ENCODE measurements at regions not wholly inside any gene's neighbourhood (a gene's known extent, or its start where the extent isn't known, plus 50 kb on each side); places are given as distances from the start of the nearest gene placed in this dataset.

- no peak for DNase-seq
Measured at GRCh38 chr5:61974680-61975079, 331.3 kb upstream of the KIF2A start.

GRCh38 chr5:61981886-61982285, 324.1 kb upstream of the KIF2A start:
- DNase-seq, result no peak

DNA sequence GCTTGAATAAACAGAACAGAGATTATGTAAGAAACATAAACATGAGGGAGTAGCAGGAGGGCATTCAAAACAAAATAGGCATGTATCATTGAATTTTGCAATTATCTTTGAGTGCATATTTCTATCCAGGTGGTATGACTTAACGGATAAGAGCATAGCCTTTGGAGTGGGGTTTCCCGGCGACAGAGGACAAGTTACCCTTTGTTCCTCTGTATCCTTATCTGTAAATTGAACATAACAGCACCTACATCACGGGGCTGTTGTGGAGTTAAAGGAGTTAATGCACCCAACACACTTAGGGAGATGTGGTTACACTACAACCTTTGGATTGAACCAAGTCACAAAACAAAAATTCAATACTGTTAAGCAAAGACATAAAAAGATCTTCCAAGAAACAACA, 314.6 kb upstream of the KIF2A start:
- DNase-seq, result no peak

DNA sequence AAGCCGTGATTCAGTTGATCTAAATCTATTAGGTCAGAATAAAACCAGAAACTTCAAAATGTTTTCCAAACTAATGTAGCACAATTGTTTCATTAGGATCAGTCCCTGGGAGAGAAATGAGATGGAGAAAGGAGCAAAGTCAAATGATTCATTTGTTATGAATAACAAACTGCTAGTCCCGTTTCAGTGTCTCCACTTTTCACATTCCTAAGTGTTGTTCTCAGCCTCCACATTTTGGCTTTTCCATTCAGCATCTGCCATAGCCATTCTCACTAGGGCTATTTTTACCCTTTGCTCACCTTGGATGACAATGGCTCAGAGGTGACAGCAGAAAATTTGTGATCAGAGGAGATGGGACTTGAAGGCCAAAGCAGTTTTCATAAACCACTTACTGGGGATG, 314.1 kb upstream of the KIF2A start:
- no peak for DNase-seq

DNA sequence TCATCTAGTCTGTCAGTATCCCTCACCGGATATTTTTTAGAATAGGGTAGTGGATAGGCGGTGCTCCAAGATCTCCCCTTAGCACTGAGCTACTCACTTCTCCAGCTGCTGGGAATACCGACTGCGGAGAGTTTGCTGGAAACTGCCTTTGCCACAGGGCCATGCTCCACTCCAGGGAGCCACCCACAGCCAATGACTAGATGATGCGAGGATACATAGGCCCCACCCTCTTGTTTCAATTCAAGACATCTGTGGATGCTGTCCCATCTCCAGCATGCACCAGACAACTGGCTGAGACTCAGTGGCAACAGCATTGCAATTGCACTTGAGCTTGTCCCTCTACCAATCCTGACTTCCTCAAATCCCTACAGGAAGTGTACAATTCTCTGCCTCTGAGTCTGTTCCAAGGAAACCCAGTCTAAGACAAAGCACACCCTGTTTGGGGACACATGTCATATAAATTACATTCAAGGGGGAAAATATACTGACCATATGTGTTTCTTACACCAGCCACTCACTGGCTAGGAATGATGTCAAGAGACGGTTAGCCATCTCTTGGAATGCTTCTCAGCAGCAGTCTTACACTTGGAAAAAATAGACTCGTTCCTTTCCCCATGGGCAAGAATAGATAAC, 312.6 kb upstream of the KIF2A start:
- no peak for DNase-seq

GRCh38 chr5:61994171-61994570, 311.8 kb upstream of the KIF2A start:
- no peak for DNase-seq

DNA sequence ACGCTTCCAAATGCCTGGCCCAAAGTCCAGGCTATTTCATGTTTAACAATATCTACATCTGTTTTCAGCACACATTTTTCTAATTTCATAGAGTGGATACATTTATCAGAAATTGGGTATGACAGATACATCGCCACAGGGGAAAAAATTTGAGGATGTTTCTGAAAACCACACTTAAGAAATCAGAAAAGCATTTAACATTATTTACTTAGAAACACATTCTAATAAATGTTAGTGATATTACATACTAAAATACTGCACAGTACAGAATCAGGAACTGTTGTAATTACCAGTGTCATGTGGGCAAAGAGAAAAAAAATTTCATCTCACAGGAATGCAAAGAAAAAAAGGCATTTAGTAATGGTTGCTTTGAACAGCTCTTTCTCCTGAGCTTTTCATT, 310.5 kb upstream of the KIF2A start:
- no peak for DNase-seq

DNA sequence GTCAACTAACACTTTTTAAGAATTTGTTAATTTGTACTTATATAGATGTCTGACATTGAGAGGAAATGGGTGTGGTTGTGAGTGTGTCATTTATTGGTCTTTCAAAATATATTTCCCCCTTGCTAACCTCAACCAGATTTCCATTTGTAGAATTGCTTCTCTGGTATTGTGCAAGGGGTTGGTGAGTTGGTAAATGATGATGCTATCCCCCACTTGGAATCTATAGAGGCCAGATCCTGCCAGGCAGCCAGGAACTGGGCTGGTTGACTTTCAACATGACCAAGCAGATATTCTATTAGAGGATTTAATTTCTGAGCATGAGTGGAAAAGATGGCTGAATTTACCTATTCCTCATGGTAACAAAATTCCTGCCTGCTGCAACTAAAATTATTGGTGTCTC, 306.6 kb upstream of the KIF2A start:
- no peak for DNase-seq

DNA sequence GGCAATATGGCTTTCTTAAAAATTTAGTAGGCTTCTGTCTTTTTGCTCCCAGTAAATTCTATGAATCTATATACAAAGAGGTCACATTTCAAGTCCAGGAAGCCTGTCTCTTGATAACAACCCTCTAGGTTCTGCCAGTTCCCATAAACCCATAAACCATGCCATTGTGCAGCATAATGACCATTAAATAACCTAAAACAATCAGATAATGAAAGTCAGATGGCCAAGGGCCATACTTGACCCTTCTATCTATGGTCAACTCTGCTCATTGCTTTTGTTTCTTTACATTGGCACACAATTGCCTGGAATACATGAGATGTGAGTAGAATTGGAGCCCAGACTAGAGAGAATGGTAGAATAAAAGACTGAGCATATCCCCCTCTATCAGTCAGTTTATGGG, 305.4 kb upstream of the KIF2A start:
- no peak for DNase-seq

DNA sequence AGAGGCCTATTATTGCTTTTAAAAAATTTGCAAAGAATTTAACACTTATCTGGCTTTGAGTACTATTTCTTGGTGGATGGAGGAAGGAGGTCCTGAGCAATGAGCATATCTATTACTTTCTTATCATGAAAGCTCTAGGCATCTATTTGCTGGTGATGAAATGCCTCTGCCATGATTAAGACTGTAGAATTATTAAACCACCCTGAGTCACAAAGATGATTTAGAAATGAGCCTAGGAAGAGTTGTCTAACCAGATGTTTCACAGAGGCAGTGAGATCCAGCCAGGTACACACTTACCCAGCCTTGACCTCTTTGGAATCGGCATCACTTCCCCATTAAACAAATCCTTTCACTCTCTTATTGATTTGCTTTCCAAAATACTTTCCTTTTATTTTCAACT, 304.4 kb upstream of the KIF2A start:
- DNase-seq, result no peak

DNA sequence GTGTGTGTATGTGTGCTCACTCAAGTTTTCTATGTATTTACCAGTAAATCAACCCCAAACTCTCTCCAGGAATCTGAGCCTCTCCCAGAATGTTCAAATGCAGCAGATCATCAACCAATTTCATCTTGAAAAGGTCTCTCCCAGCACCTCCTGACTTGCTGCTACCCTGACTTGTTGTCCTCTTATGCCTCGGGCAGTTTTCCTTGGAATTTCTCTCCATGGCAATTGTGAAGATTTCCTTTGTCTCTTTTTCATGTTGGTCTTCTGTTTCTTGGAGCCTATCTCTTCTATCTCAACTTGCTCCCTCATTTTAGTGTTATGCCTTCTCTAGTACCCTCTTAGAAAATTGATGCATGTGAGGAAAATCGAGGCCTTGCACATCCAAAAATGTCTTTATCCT, 303.6 kb upstream of the KIF2A start:
- no peak for DNase-seq

DNA sequence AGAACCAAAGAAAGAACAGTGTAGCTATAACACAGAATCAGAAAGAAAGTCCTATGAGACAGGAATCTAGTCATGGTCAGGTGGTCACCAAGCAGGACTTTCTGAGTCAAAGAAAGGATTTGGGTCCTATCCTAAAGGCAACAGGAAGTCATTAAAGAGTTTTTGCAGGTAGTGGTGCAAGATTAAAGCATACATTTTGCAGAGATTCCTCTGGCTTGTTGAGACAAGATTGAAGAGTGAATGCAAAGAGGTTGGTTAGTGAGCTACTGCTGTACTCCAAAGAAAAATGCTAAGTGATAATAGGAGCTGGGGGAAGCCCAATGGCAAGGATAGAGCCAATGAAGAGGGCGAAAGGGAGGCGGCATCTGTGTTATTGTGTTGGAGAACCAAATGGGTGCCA, 300.5 kb upstream of the KIF2A start:
- no peak for DNase-seq

DNA sequence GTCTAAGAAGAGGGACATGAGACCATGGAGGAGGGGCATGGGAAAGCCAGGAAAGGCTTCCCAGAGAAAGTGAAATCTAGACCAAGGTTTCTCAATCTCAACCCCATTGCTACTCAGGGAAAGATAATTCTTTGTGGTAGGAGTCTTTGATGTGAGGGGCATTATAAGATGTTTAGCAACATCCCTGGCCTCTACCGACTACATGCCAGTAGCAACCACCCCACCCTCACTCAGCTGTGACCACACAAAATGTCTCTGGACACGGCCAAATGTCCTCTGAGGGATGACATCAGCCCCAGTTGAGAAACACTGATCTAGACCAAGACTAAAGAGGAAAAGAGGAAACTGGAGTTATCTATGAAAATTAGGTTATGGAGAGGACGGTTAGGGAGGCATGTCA, 298.5 kb upstream of the KIF2A start:
- DNase-seq, result no peak

GRCh38 chr5:62011089-62011664, 294.8 kb upstream of the KIF2A start:
- DNase-seq, result no peak

- no peak for DNase-seq
Measured at GRCh38 chr5:62017092-62017491, 288.9 kb upstream of the KIF2A start.

DNA sequence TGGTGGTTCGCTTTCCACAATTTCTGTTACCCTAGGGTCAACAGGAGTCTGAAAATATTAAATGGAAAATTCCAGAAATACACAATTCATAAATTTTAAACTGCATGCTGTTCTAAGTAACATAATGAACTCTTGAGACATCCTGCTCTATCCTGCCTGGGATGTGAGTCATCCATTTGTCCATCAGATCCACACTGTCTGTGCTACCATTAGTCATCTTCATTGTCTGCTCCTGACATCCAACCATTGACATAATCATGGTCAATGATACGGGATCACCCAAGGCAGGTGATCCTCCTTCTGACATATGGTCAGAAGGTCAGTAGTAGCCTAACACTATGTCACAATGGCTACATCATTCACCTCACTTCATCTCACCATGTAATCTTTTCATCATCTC, 276.7 kb upstream of the KIF2A start:
- DNase-seq, result no peak

DNA sequence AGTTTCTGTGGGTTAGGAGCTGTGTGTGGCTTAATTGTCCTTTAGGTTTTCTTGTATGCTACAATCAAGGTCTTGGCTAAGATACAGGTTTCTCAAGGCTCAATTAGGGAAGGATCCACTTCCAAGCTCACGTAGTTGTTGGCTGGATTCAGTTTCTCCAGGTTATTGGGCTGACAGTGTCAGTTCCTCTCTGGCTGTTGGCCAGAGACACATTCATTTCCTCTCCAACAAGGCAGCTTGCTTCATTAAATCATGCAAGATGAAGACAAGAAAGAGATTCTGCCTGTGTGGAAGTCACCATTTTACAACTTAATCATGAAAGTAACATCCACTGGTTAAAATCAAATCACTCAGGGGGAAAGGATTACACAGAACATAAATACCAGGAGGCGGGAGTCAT, 275.7 kb upstream of the KIF2A start:
- no peak for DNase-seq

- no peak for DNase-seq
Measured at GRCh38 chr5:62038024-62038423, 268.0 kb upstream of the KIF2A start.

DNA sequence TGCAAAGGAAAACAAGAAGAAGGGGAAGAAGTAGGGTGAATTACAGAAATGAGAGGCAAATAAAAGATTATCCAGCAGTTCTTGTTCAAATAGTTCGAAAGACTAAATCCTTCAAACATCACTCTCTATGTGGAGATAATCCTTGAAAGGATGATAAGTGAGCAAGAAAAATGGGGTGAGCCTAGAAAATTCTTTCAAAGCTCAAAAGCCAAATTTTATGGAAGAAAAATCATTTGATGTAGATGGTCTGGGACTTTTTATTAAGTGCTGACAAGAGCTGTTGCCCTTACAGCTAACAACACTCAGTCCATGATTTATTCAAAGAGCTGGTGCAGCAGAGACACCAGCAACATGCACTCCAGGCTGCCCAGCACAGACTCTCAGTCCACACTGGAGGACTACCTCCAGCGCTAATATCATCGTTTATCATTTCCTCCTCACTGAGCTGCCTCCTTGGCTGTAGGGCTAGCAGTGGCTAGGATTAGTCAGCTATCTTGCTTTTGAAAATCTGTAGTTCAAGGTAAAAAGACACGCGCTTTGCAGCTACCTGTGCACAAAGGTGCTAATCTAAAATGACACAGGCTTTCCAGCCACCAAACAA, 264.8 kb upstream of the KIF2A start:
- no peak for DNase-seq

- DNase-seq, result no peak
Measured at GRCh38 chr5:62042007-62042406, 264.0 kb upstream of the KIF2A start.

- no peak for DNase-seq
Measured at GRCh38 chr5:62043289-62044280, 262.4 kb upstream of the KIF2A start.

GRCh38 chr5:62044989-62045388, 261.0 kb upstream of the KIF2A start:
- DNase-seq, result no peak

DNA sequence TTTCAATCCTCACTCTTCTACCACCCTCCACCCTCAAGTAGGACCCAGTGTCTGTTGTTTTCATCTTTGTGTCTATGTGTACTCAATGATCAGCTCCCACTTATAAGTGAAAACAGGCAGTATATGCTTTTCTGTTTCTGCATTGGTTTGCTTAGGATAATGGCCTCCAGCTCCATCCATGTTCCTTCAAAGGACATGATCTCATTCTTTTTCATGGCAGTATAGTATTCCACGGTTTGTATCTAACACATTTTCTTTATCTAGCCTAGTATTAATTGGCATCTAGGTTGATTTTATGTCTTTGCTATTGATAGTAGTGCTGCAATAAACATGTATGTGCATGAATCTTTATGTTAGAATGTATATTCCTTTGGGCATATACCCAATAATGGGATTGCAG, 259.8 kb upstream of the KIF2A start:
- no peak for DNase-seq

DNA sequence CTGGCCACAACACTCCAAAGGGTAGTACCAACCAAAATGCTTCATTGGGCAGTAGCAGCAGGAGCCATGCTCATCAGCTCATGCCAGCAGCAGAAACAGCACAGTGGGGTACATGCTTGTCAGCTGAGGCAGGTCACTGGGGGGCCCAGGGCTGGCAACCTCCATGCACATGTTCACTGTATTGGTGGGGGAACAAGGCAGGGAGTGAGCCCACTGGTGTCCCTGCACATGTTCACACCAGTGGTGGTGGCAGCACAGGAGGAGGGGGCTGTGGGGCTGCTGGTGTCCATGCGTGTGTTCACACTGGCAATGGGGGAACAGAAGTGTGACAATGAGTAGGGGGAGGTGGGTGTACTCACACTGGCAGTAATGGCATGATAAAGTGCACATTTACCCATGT, 254.3 kb upstream of the KIF2A start:
- DNase-seq, result no peak

All from DMS153 (cell line).